Ecto neural progenitor cell (in vitro differentiated cells): ENCODE measurements at regions not wholly inside any gene's neighbourhood (a gene's known extent, or its start where the extent isn't known, plus 50 kb on each side); places are given as distances from the start of the nearest gene placed in this dataset.
"Not testable (repeated sequence)": the region's sequence is repeated elsewhere in the genome, so short reads cannot be mapped to it uniquely, and the experiment has no call there.

Source experiments
- DNase-seq: peaks from one replicate; pipeline ENCODE4 v3.0.0-alpha.2; 2018; ENCODE audit warnings: low spot score

GRCh38 chr2:114018464-114018863 lies 128.6 kb downstream of the ACTR3 start:
- DNase-seq: not testable (repeated sequence)

GRCh38 chr2:114020668-114021067 lies 130.8 kb downstream of the ACTR3 start:
- DNase-seq: no peak

- DNase-seq: no peak
Observed at GRCh38 chr2:114022360-114023085, 132.6 kb downstream of the ACTR3 start.

GRCh38 chr2:114024326-114024725 lies 134.4 kb downstream of the ACTR3 start:
- DNase-seq: no peak

GRCh38 chr2:114025030-114025429 lies 135.1 kb downstream of the ACTR3 start:
- no peak for DNase-seq

GRCh38 chr2:114027437-114027836 lies 137.5 kb downstream of the ACTR3 start:
- no peak for DNase-seq

- no peak for DNase-seq
Observed at GRCh38 chr2:114031605-114032505, 142.0 kb downstream of the ACTR3 start.

GRCh38 chr2:114032705-114033104 lies 142.8 kb downstream of the ACTR3 start:
- DNase-seq: no peak

GRCh38 chr2:114034742-114035141 lies 144.9 kb downstream of the ACTR3 start:
- DNase-seq: no peak

- no peak for DNase-seq
Observed at GRCh38 chr2:114038710-114039109, 148.8 kb downstream of the ACTR3 start.

- DNase-seq: no peak
Observed at GRCh38 chr2:114039677-114040076, 149.8 kb downstream of the ACTR3 start.

GRCh38 chr2:114040826-114041225 lies 150.9 kb downstream of the ACTR3 start:
- no peak for DNase-seq

GRCh38 chr2:114044985-114045384 lies 155.1 kb downstream of the ACTR3 start:
- no peak for DNase-seq

- DNase-seq: no peak
Observed at GRCh38 chr2:114046373-114046772, 156.5 kb downstream of the ACTR3 start.

GRCh38 chr2:114046866-114047435 lies 157.1 kb downstream of the ACTR3 start:
- no peak for DNase-seq

- no peak for DNase-seq
Observed at GRCh38 chr2:114049280-114049679, 159.4 kb downstream of the ACTR3 start.

- no peak for DNase-seq
Observed at GRCh38 chr2:114049826-114050225, 159.9 kb downstream of the ACTR3 start.

- no peak for DNase-seq
Observed at GRCh38 chr2:114056294-114057143, 166.6 kb downstream of the ACTR3 start.

- DNase-seq: no peak
Observed at GRCh38 chr2:114057638-114058037, 167.7 kb downstream of the ACTR3 start.

GRCh38 chr2:114061566-114062098 lies 171.7 kb downstream of the ACTR3 start:
- no peak for DNase-seq

- no peak for DNase-seq
Observed at GRCh38 chr2:114063346-114063745, 173.5 kb downstream of the ACTR3 start.

GRCh38 chr2:114065731-114066130 lies 175.8 kb downstream of the ACTR3 start:
- no peak for DNase-seq
